CD4-positive, alpha-beta T cell (primary cell): ENCODE measurements at regions not wholly inside any gene's neighbourhood (a gene's known extent, or its start where the extent isn't known, plus 50 kb on each side); places are given as distances from the start of the nearest gene placed in this dataset.

ENCODE experiments used
- ATAC-seq: fragments of 200-7000 bp; cut with Tn5 transposase; one replicate; pipeline ENCODE4 v1.10.0; 2022; ENCODE audit warnings: mild to moderate bottlenecking; ENCODE audit not compliant: poor library complexity
- CTCF ChIA-PET: fragments of 350-600 bp; sonication (Branson Sonifier 250); formaldehyde crosslinking; loops from one replicate; lab custom pipeline; 2021; ENCODE audit warnings: antibody characterized with exemption, inconsistent platforms; lab: Charles Lee
- POLR2A ChIA-PET: fragments of 350-600 bp; sonication (Branson Sonifier 250); formaldehyde crosslinking; loops from one replicate; lab custom pipeline; 2021; ENCODE audit warnings: antibody characterized with exemption, inconsistent platforms; lab: Charles Lee
- DNase-seq, 14 experiments: peaks; one replicate each; pipeline ENCODE4 v3.0.0-alpha.2; 2013 to 2020; ENCODE audit warnings: mixed read lengths in 2 of 14
- H3K27ac ChIP-seq, 2 donors: one replicate each; pipeline versions ENCODE4 v1.5.1 to v1.7.0; 2013; ENCODE audit warnings: low read length in 2 of 2, low read depth in 1 of 2, mild to moderate bottlenecking in 1 of 2
- H3K27me3 ChIP-seq, 2 experiments: 1 replicate in 1 of 2; 2 replicates in 1 of 2; pipeline versions ENCODE4 v1.6.1 to v1.7.0; 2013; ENCODE audit warnings: low read length in 2 of 2, control low read depth in 1 of 2, mild to moderate bottlenecking in 1 of 2, moderate library complexity in 1 of 2; ENCODE audit not compliant: insufficient read depth in 2 of 2, control insufficient read depth in 1 of 2
- H3K36me3 ChIP-seq: one replicate; pipeline ENCODE4 v1.6.1; 2013; ENCODE audit warnings: low read length, control low read depth; ENCODE audit not compliant: insufficient read depth
- H3K4me1 ChIP-seq: one replicate; pipeline ENCODE4 v1.6.1; 2013; ENCODE audit warnings: low read length, control low read depth; ENCODE audit not compliant: insufficient read depth
- H3K4me3 ChIP-seq: one replicate; pipeline ENCODE4 v1.5.1; 2013; ENCODE audit warnings: mild to moderate bottlenecking, low read length, moderate library complexity
- H3K9me3 ChIP-seq, 2 experiments: 1 replicate in 1 of 2; 2 replicates in 1 of 2; pipeline versions ENCODE4 v1.6.1 to v1.7.0; 2013; ENCODE audit warnings: low read length in 2 of 2, mild to moderate bottlenecking in 2 of 2, control low read depth in 1 of 2, moderate library complexity in 1 of 2; ENCODE audit not compliant: control insufficient read depth in 1 of 2, insufficient read depth in 1 of 2
- H3K27ac Mint-ChIP-seq: one replicate; pipeline ENCODE4 v1.8.0; 2020; ENCODE audit warnings: mixed read lengths
- H3K27me3 Mint-ChIP-seq: one replicate; pipeline ENCODE4 v1.8.0; 2021; ENCODE audit warnings: mixed read lengths
- H3K36me3 Mint-ChIP-seq: one replicate; pipeline ENCODE4 v1.8.0; 2021; ENCODE audit warnings: low read depth, mixed read lengths
- H3K4me1 Mint-ChIP-seq: one replicate; pipeline ENCODE4 v1.8.0; 2021; ENCODE audit warnings: low read depth, mixed read lengths
- H3K4me3 Mint-ChIP-seq: one replicate; pipeline ENCODE4 v1.8.0; 2020; ENCODE audit warnings: mild to moderate bottlenecking, mixed read lengths
- H3K9me3 Mint-ChIP-seq: one replicate; pipeline ENCODE4 v1.8.0; 2020; ENCODE audit warnings: mixed read lengths
- intact Hi-C, 2 experiments: fragments of 100-400 bp; cut with DNase I in 1 of 2; cut with micrococcal nuclease in 1 of 2; formaldehyde crosslinking; loops; one replicate each; pipeline versions ENCODE4 v1.15.1 to v1.9.0; 2023 to 2025; cut with DNase I, micrococcal nuclease
- TF ChIP-seq, protein P1 (sequence below): fragments of 200-600 bp; IDR thresholded peaks from one replicate; pipeline ENCODE4 v1.8.0; 2022; ENCODE audit warnings: antibody characterized with exemption, mild to moderate bottlenecking

- H3K27ac Mint-ChIP-seq: no peak overlapping the region
- ATAC-seq (no peak), DNase-seq (no peak)
- Histone ChIP-seq H3K4me3 (no peak overlapping the region), H3K36me3 (no peaks in the 10 kb centered on the region), H3K27me3 (no peaks in the 10 kb centered on the region), H3K9me3 (no peaks in the 10 kb centered on the region), H3K4me1 (no peaks in the 10 kb centered on the region), H3K27ac (no peak overlapping the region)
- no peaks in the 10 kb centered on the region for H3K27me3 Mint-ChIP-seq
- intact Hi-C loops: no loop called here
- no peak overlapping the region for H3K4me3 Mint-ChIP-seq
- ChIA-PET CTCF (no interaction called here), POLR2A (no interaction called here)
- no peaks in the 10 kb centered on the region for H3K9me3 Mint-ChIP-seq
- H3K4me1 Mint-ChIP-seq: peaks cover 6% of the 10 kb centered on the region
- H3K36me3 Mint-ChIP-seq: no peaks in the 10 kb centered on the region
- TF ChIP-seq, protein P1, sequence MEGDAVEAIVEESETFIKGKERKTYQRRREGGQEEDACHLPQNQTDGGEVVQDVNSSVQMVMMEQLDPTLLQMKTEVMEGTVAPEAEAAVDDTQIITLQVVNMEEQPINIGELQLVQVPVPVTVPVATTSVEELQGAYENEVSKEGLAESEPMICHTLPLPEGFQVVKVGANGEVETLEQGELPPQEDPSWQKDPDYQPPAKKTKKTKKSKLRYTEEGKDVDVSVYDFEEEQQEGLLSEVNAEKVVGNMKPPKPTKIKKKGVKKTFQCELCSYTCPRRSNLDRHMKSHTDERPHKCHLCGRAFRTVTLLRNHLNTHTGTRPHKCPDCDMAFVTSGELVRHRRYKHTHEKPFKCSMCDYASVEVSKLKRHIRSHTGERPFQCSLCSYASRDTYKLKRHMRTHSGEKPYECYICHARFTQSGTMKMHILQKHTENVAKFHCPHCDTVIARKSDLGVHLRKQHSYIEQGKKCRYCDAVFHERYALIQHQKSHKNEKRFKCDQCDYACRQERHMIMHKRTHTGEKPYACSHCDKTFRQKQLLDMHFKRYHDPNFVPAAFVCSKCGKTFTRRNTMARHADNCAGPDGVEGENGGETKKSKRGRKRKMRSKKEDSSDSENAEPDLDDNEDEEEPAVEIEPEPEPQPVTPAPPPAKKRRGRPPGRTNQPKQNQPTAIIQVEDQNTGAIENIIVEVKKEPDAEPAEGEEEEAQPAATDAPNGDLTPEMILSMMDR: no peak
These were observed 354.9 kb downstream of the TNS1 start for GRCh38 chr2:217647925-217648324.

GRCh38 chr2:217647226-217647625 is 355.6 kb downstream of the TNS1 start:
- no peaks in the 10 kb centered on the region for H3K27me3 ChIP-seq

DNA sequence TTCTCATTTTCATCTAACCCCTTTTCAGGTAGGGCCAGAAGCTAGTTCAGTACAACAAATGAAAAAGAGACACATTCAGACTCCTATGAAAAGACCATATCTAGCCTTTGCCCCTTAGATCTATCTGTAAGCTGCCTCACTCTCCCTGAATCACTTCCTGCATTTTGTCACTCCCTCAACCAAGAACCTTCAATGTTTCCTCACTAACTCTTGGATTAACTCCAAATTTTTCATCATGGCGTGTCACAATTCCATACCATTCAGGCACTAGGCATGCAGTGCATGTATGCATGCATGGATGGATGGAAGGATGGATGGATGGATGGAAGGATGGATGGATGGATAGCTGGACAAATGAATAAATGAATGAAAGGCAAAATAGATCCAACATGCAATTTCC is 356.9 kb downstream of the TNS1 start:
- POLR2A ChIA-PET: no interaction called here
- H3K4me1 ChIP-seq: no peaks in the 10 kb centered on the region
- no peaks in the 10 kb centered on the region for H3K36me3 ChIP-seq
- intact Hi-C loops: no loop called here
- ATAC-seq (no peak), DNase-seq (no peak)
- Mint-ChIP-seq H3K27ac (no peak overlapping the region), H3K4me1 (peaks cover 4% of the 10 kb centered on the region), H3K9me3 (no peaks in the 10 kb centered on the region), H3K27me3 (no peaks in the 10 kb centered on the region), H3K4me3 (no peak overlapping the region), H3K36me3 (no peaks in the 10 kb centered on the region)
- TF ChIP-seq, protein P1: no peak
- H3K27ac ChIP-seq: no peak overlapping the region
- no peaks in the 10 kb centered on the region for H3K9me3 ChIP-seq
- CTCF ChIA-PET: no interaction called here
- H3K4me3 ChIP-seq: no peak overlapping the region
- no peaks in the 10 kb centered on the region for H3K27me3 ChIP-seq

More at GRCh38 chr2:217647226-217647625, 355.6 kb downstream of the TNS1 start:
- ChIA-PET POLR2A (no interaction called here), CTCF (no interaction called here)
- Mint-ChIP-seq H3K36me3 (no peaks in the 10 kb centered on the region), H3K4me1 (peaks cover 6% of the 10 kb centered on the region), H3K4me3 (no peak overlapping the region), H3K9me3 (no peaks in the 10 kb centered on the region), H3K27ac (no peak overlapping the region), H3K27me3 (no peaks in the 10 kb centered on the region)
- no peaks in the 10 kb centered on the region for H3K9me3 ChIP-seq
- no peak overlapping the region for H3K27ac ChIP-seq
- TF ChIP-seq, protein P1: no peak
- no peaks in the 10 kb centered on the region for H3K36me3 ChIP-seq
- intact Hi-C loops: no loop called here
- H3K4me3 ChIP-seq: no peak overlapping the region
- no peaks in the 10 kb centered on the region for H3K4me1 ChIP-seq
- DNase-seq: no peak
- no peak for ATAC-seq
